Ishikawa (cell line): ENCODE measurements at regions not wholly inside any gene's neighbourhood (a gene's known extent, or its start where the extent isn't known, plus 50 kb on each side); places are given as distances from the start of the nearest gene placed in this dataset.

Experiments
- CEBPB ChIP-seq: IDR thresholded peaks from 2 replicates; pipeline ENCODE4 v1.6.1; 2012
- EP300 ChIP-seq: IDR thresholded peaks from 2 replicates; pipeline ENCODE4 v1.6.1; 2012; ENCODE audit warnings: borderline replicate concordance
- RAD21 ChIP-seq: IDR thresholded peaks from 2 replicates; pipeline ENCODE4 v1.6.1; 2012; ENCODE audit warnings: low read depth
- REST ChIP-seq: IDR thresholded peaks from 2 replicates; pipeline ENCODE4 v1.6.1; 2012; ENCODE audit warnings: low read depth, mild to moderate bottlenecking
- TAF1 ChIP-seq: IDR thresholded peaks from 2 replicates; pipeline ENCODE4 v1.6.1; 2012; ENCODE audit warnings: low read depth, mild to moderate bottlenecking
- ZBTB7A ChIP-seq: IDR thresholded peaks from 2 replicates; pipeline ENCODE4 v1.6.1; 2012; ENCODE audit warnings: low read depth
- TF ChIP-seq, protein P1 (sequence below): IDR thresholded peaks from 2 replicates; pipeline ENCODE4 v1.6.1; 2012

GRCh38 chr5:135206862-135207261 is 172.8 kb upstream of the PITX1 start:
- no peak for TF ChIP-seq EP300
- no peak for TF ChIP-seq RAD21
- TF ChIP-seq ZBTB7A: no peak
- TF ChIP-seq, protein P1, sequence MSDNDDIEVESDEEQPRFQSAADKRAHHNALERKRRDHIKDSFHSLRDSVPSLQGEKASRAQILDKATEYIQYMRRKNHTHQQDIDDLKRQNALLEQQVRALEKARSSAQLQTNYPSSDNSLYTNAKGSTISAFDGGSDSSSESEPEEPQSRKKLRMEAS: no peak
- TF ChIP-seq CEBPB: no peak
- TF ChIP-seq REST: no peak
- no peak for TF ChIP-seq TAF1
